ENCODE measurements at regions not wholly inside any gene's neighbourhood (a gene's known extent, or its start where the extent isn't known, plus 50 kb on each side); places are given as distances from the start of the nearest gene placed in this dataset.

DNA sequence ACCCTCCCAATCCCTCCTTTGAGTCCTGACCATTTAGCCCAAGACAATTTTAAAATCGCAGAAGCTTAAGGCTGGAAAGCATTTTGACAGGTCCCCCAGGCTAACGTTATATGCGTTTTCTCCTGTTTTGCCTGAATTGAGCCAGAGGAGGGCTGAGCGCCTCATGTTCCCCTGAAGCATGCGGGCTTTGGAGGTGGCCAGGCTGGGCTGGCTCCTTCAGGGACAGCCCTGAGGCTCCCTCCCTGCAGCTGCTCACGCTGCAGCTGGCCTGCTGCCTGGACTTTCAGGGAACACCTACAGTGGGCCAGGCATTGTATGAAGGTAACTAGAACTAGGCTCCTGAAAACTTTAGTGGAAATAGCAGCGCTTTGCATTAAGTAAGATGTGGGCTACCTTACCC, 179.2 kb downstream of the ACKR3 start:
- Histone ChIP-seq H3K27me3 (ENCODE audit: control insufficient read depth, insufficient read depth, low read length) (no peaks in the 10 kb centered on the region), H3K36me3 (ENCODE audit: control insufficient read depth, insufficient read depth, low read length) (no peaks in the 10 kb centered on the region), H3K9ac (ENCODE audit: low read length) (no peak overlapping the region), H3K4me1 (ENCODE audit: control insufficient read depth, insufficient read depth, low read length) (peaks cover 15% of the 10 kb centered on the region; the same call in 1 of the 2 replicates), H3K27ac (ENCODE audit: low read depth, low read length) (no peak overlapping the region), H3K4me3 (ENCODE audit: low read depth, low read length) (no peak overlapping the region), H3K9me3 (ENCODE audit: control insufficient read depth, insufficient read depth, low read depth, low read length) (no peaks in the 10 kb centered on the region)

DNA sequence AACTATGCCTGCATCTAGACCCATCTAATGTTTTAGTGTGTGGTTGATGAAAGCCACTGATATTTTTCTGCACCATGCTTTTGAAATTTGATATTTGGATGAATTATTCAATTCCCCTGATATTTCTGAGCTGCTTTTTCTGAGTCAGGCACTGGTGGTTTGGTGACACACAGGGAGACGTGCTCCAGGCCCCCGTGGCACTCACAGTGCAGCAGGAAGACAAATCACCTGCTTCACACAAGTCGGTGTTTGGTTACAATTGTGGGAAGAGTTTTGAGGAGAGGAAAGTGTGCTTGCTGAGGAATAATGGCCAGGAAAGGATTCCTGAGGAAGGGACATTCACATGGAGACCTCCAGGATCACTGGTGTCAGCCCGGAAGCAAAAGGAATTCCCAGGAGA, 179.7 kb downstream of the ACKR3 start:
- Histone ChIP-seq H3K4me1 (ENCODE audit: control insufficient read depth, insufficient read depth, low read length) (peaks cover 15% of the 10 kb centered on the region; the same call in 1 of the 2 replicates), H3K27ac (ENCODE audit: low read depth, low read length) (no peak overlapping the region), H3K4me3 (ENCODE audit: low read depth, low read length) (no peak overlapping the region), H3K9ac (ENCODE audit: low read length) (no peak overlapping the region), H3K36me3 (ENCODE audit: control insufficient read depth, insufficient read depth, low read length) (no peaks in the 10 kb centered on the region), H3K27me3 (ENCODE audit: control insufficient read depth, insufficient read depth, low read length) (no peaks in the 10 kb centered on the region), H3K9me3 (ENCODE audit: control insufficient read depth, insufficient read depth, low read depth, low read length) (no peaks in the 10 kb centered on the region)

DNA sequence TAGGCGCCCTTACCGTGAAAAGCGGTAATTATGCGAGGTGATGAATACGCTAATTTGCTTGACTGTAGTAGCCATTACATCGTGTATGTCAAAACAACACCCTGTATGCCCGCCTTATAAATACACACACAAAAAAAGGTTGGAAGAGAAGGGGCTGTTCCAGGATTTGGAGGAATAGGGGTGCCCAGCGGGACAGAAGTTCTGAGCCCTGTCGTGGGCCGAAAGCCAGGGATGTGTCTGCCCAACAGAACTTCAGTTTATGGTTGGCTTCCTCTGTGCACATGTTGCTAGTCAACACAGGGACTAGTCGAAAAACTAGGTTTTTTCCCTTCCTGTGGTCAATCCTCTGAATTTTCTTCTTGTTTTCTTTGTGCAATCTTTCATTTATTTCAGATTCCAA, 182.5 kb downstream of the ACKR3 start:
- Histone ChIP-seq H3K27ac (ENCODE audit: low read depth, low read length) (no peak overlapping the region), H3K9me3 (ENCODE audit: control insufficient read depth, insufficient read depth, low read depth, low read length) (no peaks in the 10 kb centered on the region), H3K4me1 (ENCODE audit: control insufficient read depth, insufficient read depth, low read length) (peaks cover 4% of the 10 kb centered on the region; the same call in 1 of the 2 replicates), H3K4me3 (ENCODE audit: low read depth, low read length) (no peak overlapping the region), H3K36me3 (ENCODE audit: control insufficient read depth, insufficient read depth, low read length) (no peaks in the 10 kb centered on the region), H3K9ac (ENCODE audit: low read length) (no peak overlapping the region), H3K27me3 (ENCODE audit: control insufficient read depth, insufficient read depth, low read length) (no peaks in the 10 kb centered on the region)

DNA sequence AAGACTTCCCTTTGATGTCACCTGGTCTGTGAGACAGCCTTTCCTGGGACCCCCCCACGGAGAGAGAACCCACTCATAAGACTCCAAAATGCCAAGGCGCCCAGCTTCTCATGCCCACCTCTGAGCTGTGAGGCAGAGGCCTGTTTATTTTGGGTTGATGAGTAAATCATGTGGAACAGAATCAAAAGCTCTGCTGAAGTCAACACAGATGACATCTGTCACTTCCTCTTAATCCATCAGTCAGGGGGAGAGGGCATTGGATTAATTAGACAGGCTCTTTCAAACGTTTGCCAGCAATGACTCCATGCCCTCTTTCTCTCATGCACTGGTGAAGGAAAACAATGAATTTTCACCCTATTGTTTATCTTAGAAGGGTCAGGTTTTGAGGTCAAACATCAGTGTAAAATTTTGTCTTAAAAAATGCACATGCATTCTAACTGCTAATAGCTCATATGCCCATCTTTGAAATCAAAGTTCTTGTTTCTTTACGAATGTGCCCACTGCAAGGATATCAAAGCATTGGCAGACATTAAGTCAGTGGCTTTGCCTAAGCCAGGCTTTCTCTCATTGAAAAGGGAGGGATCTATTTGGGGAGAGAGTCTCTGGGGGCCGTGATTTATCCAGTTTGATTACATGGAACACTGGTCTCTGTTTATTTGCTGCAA, 184.1 kb downstream of the ACKR3 start:
- Histone ChIP-seq H3K9ac (ENCODE audit: low read length) (no peak overlapping the region), H3K9me3 (ENCODE audit: control insufficient read depth, insufficient read depth, low read depth, low read length) (no peaks in the 10 kb centered on the region), H3K27ac (ENCODE audit: low read depth, low read length) (no peak overlapping the region), H3K27me3 (ENCODE audit: control insufficient read depth, insufficient read depth, low read length) (no peaks in the 10 kb centered on the region), H3K4me3 (ENCODE audit: low read depth, low read length) (no peak overlapping the region), H3K4me1 (ENCODE audit: control insufficient read depth, insufficient read depth, low read length) (no peaks in the 10 kb centered on the region; the same call in 1 of the 2 replicates), H3K36me3 (ENCODE audit: control insufficient read depth, insufficient read depth, low read length) (no peaks in the 10 kb centered on the region)

DNA sequence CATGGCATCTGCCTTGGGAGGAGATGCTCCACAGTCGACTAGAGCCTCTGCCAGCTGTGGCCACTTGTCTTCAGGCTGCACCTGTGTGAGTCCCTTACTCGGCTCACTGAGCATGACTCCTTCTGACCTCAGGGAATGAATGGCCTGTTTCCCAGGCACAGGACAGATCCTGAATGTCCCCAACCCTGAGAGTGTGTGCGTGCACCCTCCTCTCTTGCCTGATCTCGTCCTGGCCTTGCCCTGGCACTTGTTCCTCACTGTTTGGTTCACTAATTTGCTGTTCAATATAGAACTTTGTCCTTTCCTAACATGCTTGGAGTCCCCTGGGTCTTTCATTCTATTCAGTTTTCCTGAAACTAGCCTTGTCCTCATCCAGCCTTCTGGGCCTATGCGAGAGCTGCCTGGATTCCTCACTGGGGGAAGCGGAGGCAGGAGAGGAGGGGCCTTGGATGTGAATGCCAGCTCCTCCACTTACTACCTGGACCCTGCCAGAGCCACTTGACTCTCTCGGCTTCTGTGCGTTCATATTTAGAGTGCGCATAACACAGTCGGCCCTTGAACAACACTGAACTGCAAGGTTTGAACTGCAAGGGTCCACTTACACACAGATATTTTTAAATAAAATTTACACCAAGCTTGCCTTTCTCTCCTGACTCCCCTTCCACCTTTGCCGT, 184.8 kb downstream of the ACKR3 start:
- no peak overlapping the region for H3K4me3 ChIP-seq (ENCODE audit: low read depth, low read length)
- H3K27me3 ChIP-seq (ENCODE audit: control insufficient read depth, insufficient read depth, low read length) = no peaks in the 10 kb centered on the region
- H3K9me3 ChIP-seq (ENCODE audit: control insufficient read depth, insufficient read depth, low read depth, low read length) = no peaks in the 10 kb centered on the region
- H3K36me3 ChIP-seq (ENCODE audit: control insufficient read depth, insufficient read depth, low read length) = no peaks in the 10 kb centered on the region
- H3K9ac ChIP-seq (ENCODE audit: low read length) = no peak overlapping the region
- H3K4me1 ChIP-seq (ENCODE audit: control insufficient read depth, insufficient read depth, low read length) = no peaks in the 10 kb centered on the region; the same call in 1 of the 2 replicates
- no peak overlapping the region for H3K27ac ChIP-seq (ENCODE audit: low read depth, low read length)

DNA sequence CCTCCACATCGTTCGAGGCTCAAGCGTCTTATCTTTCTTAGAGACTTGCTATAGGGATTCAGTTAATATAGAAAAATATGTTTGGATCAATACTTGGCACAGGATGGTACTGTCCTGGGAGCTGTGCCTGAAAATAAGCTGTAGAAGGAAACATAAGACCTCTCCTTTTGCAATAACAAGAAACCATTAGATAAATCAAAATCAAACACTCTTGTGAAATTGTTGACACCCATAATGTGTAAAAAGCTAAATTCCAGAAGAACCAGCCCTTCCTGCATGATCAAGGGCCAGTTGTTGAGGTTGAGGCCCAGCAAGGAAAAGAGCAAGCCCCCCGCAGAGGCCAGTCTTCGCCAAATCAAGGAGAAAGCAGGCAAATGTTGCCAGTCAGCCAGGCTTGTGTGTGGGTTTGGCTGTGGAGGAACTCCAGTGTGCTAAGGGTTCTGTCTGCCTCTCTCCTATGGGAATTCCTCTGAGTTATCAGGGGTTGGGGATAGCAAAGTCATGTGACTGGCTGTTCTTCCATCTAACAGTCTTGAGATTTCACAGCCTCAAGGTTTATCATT, 185.7 kb downstream of the ACKR3 start:
- Histone ChIP-seq H3K9me3 (ENCODE audit: control insufficient read depth, insufficient read depth, low read depth, low read length) (no peaks in the 10 kb centered on the region), H3K27me3 (ENCODE audit: control insufficient read depth, insufficient read depth, low read length) (no peaks in the 10 kb centered on the region), H3K4me3 (ENCODE audit: low read depth, low read length) (no peak overlapping the region), H3K36me3 (ENCODE audit: control insufficient read depth, insufficient read depth, low read length) (no peaks in the 10 kb centered on the region), H3K9ac (ENCODE audit: low read length) (no peak overlapping the region), H3K27ac (ENCODE audit: low read depth, low read length) (no peak overlapping the region), H3K4me1 (ENCODE audit: control insufficient read depth, insufficient read depth, low read length) (no peaks in the 10 kb centered on the region; the same call in 1 of the 2 replicates)

DNA sequence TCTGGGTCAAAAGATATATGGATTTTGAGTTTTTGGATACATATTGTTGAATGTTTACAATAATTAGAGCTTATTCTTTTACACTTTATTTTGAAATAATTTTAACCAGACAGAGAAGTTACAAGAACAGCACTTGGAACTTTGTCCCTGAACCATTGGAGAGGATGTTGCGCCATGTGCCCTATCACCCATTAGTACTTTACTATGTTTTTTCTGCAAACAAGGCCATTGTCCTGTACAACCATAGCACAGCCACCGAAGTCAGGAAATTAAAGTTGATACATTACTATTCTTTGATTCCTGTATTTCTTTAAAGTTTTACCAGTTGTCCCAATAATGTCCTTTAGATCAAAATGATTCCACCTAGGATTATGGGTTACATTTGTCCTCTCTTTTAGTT, 188.8 kb downstream of the ACKR3 start:
- Histone ChIP-seq H3K9me3 (ENCODE audit: control insufficient read depth, insufficient read depth, low read depth, low read length) (no peaks in the 10 kb centered on the region), H3K4me3 (ENCODE audit: low read depth, low read length) (no peak overlapping the region), H3K9ac (ENCODE audit: low read length) (no peak overlapping the region), H3K4me1 (ENCODE audit: control insufficient read depth, insufficient read depth, low read length) (no peaks in the 10 kb centered on the region; the same call in 1 of the 2 replicates), H3K36me3 (ENCODE audit: control insufficient read depth, insufficient read depth, low read length) (no peaks in the 10 kb centered on the region), H3K27me3 (ENCODE audit: control insufficient read depth, insufficient read depth, low read length) (no peaks in the 10 kb centered on the region; the same call in 1 of the 2 replicates), H3K27ac (ENCODE audit: low read depth, low read length) (no peak overlapping the region)

DNA sequence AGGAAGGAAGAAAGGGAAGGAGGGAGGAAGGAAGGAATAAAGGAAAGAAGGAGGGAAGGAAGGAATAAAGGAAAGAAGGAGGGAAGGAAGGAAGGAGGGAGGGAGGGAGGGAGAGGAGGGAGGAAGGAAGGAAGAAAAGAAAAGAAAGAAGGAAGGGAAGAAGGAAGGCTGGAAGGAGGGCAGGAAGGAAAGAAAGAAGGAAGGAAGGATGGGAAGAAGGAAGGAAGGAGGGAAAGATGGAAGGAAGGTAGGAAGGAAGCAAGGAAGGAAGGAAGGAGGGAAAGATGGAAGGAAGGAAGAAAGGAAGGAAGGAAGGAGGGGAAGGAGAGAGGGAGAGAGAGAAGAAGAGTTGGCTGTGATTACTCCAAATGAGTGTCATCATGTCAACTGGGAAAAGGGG, 190.6 kb downstream of the ACKR3 start:
- H3K27ac ChIP-seq (ENCODE audit: low read depth, low read length) = no peak overlapping the region
- no peaks in the 10 kb centered on the region; the same call in 1 of the 2 replicates for H3K27me3 ChIP-seq (ENCODE audit: control insufficient read depth, insufficient read depth, low read length)
- H3K4me1 ChIP-seq (ENCODE audit: control insufficient read depth, insufficient read depth, low read length) = no peaks in the 10 kb centered on the region; the same call in 1 of the 2 replicates
- H3K4me3 ChIP-seq (ENCODE audit: low read depth, low read length) = no peak overlapping the region
- H3K9ac ChIP-seq (ENCODE audit: low read length) = no peak overlapping the region
- no peaks in the 10 kb centered on the region for H3K36me3 ChIP-seq (ENCODE audit: control insufficient read depth, insufficient read depth, low read length)
- no peaks in the 10 kb centered on the region for H3K9me3 ChIP-seq (ENCODE audit: control insufficient read depth, insufficient read depth, low read depth, low read length)

DNA sequence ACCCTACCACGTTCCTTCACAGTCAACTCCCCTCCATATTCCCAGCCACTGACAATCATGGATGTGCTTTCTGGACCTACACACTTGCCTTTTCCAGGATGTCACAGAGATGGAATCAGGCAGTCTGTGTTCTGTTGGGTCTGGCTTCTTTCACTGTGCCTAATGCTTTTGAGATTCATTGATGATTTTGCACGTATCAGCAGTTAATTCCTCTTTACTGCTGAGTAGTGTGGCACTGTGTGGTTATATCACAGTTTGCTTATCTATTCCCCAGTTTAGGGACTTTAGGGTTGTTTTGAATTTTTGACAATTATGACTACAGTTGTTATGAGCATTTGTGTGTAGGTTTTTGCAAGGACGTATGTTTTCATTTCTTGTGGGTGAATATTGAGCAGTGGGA, 191.7 kb downstream of the ACKR3 start:
- H3K36me3 ChIP-seq (ENCODE audit: control insufficient read depth, insufficient read depth, low read length) = no peaks in the 10 kb centered on the region
- H3K9ac ChIP-seq (ENCODE audit: low read length) = no peak overlapping the region
- H3K27me3 ChIP-seq (ENCODE audit: control insufficient read depth, insufficient read depth, low read length) = no peaks in the 10 kb centered on the region; the same call in 1 of the 2 replicates
- H3K9me3 ChIP-seq (ENCODE audit: control insufficient read depth, insufficient read depth, low read depth, low read length) = no peaks in the 10 kb centered on the region; the same call in 1 of the 2 replicates
- H3K4me3 ChIP-seq (ENCODE audit: low read depth, low read length) = no peak overlapping the region
- H3K27ac ChIP-seq (ENCODE audit: low read depth, low read length) = no peak overlapping the region
- no peaks in the 10 kb centered on the region; the same call in 1 of the 2 replicates for H3K4me1 ChIP-seq (ENCODE audit: control insufficient read depth, insufficient read depth, low read length)

DNA sequence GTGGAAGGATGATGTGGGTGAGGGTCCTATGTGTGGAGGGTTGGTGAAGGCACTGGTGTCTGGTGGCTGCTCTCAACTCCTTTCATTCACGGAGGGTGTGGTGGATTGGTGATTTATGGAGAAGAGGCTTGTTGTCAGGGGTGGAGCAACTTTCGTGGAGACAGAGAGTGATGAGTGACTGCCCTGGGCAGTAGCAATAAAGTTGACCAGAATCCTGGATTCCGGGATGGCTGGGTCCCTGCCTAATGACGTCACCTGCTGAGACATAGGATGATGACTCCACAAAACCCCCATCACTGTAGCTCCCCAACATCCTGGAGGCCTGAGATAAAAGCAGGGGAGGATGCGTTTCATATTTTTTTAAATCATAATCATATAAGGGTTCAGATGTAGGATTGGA, 193.0 kb downstream of the ACKR3 start:
- Histone ChIP-seq H3K9ac (ENCODE audit: low read length) (no peak overlapping the region), H3K27me3 (ENCODE audit: control insufficient read depth, insufficient read depth, low read length) (no peaks in the 10 kb centered on the region; the same call in 1 of the 2 replicates), H3K4me3 (ENCODE audit: low read depth, low read length) (no peak overlapping the region), H3K36me3 (ENCODE audit: control insufficient read depth, insufficient read depth, low read length) (no peaks in the 10 kb centered on the region), H3K4me1 (ENCODE audit: control insufficient read depth, insufficient read depth, low read length) (no peaks in the 10 kb centered on the region; the same call in 1 of the 2 replicates), H3K9me3 (ENCODE audit: control insufficient read depth, insufficient read depth, low read depth, low read length) (peaks cover 3% of the 10 kb centered on the region; the same call in 1 of the 2 replicates), H3K27ac (ENCODE audit: low read depth, low read length) (no peak overlapping the region)

DNA sequence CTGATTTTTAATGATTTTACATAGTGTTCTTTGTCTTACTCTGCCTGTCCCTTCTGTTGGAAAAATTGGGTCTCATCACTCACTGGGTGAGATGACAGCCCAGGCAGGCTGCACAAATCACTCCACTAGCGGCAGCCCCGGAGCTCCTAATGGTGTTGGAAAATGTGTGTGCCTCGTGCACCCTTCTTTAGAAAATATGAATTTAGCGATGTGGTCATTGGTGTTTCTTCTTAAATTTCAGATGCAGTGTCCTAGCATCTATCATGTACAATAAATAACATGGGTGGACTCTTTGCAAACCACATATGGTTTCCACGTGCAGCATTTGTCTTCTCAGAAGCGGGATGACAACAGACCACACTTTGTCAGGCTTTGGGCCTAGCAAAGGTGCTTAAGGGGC, 194.2 kb downstream of the ACKR3 start:
- Histone ChIP-seq H3K27me3 (ENCODE audit: control insufficient read depth, insufficient read depth, low read length) (no peaks in the 10 kb centered on the region; the same call in 1 of the 2 replicates), H3K9ac (ENCODE audit: low read length) (no peak overlapping the region), H3K9me3 (ENCODE audit: control insufficient read depth, insufficient read depth, low read depth, low read length) (peaks cover 3% of the 10 kb centered on the region; the same call in 1 of the 2 replicates), H3K36me3 (ENCODE audit: control insufficient read depth, insufficient read depth, low read length) (no peaks in the 10 kb centered on the region), H3K4me1 (ENCODE audit: control insufficient read depth, insufficient read depth, low read length) (no peaks in the 10 kb centered on the region; the same call in 1 of the 2 replicates), H3K4me3 (ENCODE audit: low read depth, low read length) (no peak overlapping the region), H3K27ac (ENCODE audit: low read depth, low read length) (no peak overlapping the region)
